HFFc6 (cell line): ENCODE measurements at regions not wholly inside any gene's neighbourhood (a gene's known extent, or its start where the extent isn't known, plus 50 kb on each side); places are given as distances from the start of the nearest gene placed in this dataset.

Experiments
- DNase-seq: peaks from one replicate; pipeline ENCODE4 v3.0.0-alpha.2; 2018
- H3K27ac Mint-ChIP-seq: 2 replicates; pipeline ENCODE4 v1.8.0; 2020; ENCODE audit warnings: mild to moderate bottlenecking, mixed read lengths
- H3K27me3 Mint-ChIP-seq: 2 replicates; pipeline ENCODE4 v1.8.0; 2021; ENCODE audit warnings: mild to moderate bottlenecking, moderate library complexity, mixed read lengths; ENCODE audit not compliant: insufficient read depth
- H3K36me3 Mint-ChIP-seq: 2 replicates; pipeline ENCODE4 v1.8.0; 2021; ENCODE audit warnings: low read depth, mixed read lengths
- H3K4me1 Mint-ChIP-seq: 2 replicates; pipeline ENCODE4 v1.8.0; 2020; ENCODE audit warnings: low read depth, mixed read lengths
- H3K4me3 Mint-ChIP-seq: 2 replicates; pipeline ENCODE4 v1.8.0; 2020; ENCODE audit warnings: mild to moderate bottlenecking, moderate library complexity, mixed read lengths
- H3K9me3 Mint-ChIP-seq: 2 replicates; pipeline ENCODE4 v1.8.0; 2020; ENCODE audit warnings: mild to moderate bottlenecking, mixed read lengths
- TF ChIP-seq, protein P1 (sequence below): fragments of 200-600 bp; sonication (generic); IDR thresholded peaks from 2 replicates; pipeline ENCODE4 v1.5.0; 2021; ENCODE audit warnings: antibody characterized with exemption, mild to moderate bottlenecking

DNA sequence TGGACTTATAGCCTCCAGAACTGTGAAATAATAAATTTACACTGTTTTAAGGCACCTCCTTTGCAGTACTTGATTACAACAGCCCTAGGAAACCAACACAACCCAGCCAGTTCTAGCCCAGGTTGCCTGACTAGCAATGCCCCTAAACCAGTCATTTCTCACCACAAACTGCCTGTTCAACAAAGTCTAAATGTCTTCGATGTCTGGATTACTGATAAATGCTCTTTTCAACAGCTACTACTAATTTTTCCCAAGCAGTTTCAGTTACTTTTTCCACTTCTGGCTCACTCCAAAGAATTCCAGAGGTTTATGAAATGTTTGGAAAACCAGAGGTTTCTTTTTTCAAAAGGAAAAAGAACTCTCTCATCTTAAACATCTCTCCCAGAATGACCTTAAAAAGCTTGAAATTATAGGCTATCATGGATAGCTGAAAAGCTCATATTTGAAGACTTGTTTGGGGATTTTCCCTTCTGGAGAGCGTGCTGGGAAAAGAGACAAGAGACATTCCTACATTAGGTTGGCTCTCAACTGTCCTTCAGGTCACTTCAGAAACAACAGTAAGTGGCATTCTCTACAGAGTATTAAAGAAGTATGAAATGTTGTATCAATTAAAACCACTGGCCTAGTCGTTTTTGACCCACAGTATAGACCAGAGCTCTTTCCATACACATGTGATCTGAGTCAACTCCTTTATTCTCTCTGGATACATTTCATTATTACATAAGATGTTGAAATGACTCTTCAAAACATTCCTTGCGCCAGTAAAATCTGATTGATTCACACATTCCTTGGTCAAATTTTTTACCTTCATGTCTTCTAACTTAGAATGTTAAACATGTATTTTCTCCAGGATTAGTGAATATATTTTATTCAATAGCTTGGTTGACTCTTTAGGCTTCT lies 265.9 kb downstream of the COL12A1 start:
- no peaks in the 10 kb centered on the region for H3K27me3 Mint-ChIP-seq
- no peak for DNase-seq

DNA sequence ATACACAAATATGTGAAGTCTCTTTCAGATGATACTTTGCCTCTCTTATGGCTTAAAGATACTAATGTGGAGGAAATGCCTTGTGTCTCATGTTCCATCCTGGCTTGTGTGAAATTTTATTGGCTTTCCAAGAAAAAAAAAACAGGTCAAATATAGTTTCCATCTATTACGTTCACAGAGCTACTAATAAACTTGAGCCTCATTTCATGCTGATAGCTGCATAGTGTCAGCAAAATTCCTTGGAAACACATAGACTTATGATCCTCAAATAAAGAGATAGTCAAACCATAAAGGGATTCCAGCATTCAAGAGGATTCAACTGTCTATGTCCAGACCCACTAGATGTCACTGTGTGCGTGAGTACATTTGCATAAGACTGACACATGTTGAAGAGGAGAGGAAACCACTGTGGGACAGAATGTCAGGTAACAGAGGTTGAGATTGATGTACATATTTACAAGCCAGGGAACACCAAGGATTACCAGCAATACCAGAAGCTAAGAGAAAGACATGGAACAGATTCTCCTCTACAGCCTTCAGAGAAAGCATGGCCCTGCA lies 266.6 kb downstream of the COL12A1 start:
- Mint-ChIP-seq H3K4me1 (peaks cover 40% of the 10 kb centered on the region), H3K4me3 (no peak overlapping the region), H3K36me3 (no peaks in the 10 kb centered on the region), H3K9me3 (no peaks in the 10 kb centered on the region), H3K27me3 (no peaks in the 10 kb centered on the region), H3K27ac (no peak overlapping the region)
- DNase-seq = no peak
- TF ChIP-seq, protein P1, sequence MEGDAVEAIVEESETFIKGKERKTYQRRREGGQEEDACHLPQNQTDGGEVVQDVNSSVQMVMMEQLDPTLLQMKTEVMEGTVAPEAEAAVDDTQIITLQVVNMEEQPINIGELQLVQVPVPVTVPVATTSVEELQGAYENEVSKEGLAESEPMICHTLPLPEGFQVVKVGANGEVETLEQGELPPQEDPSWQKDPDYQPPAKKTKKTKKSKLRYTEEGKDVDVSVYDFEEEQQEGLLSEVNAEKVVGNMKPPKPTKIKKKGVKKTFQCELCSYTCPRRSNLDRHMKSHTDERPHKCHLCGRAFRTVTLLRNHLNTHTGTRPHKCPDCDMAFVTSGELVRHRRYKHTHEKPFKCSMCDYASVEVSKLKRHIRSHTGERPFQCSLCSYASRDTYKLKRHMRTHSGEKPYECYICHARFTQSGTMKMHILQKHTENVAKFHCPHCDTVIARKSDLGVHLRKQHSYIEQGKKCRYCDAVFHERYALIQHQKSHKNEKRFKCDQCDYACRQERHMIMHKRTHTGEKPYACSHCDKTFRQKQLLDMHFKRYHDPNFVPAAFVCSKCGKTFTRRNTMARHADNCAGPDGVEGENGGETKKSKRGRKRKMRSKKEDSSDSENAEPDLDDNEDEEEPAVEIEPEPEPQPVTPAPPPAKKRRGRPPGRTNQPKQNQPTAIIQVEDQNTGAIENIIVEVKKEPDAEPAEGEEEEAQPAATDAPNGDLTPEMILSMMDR = no peak

More for the DNA sequence above, 265.9 kb downstream of the COL12A1 start:
- peaks cover 40% of the 10 kb centered on the region for H3K4me1 Mint-ChIP-seq
- no peak overlapping the region for H3K4me3 Mint-ChIP-seq
- no peaks in the 10 kb centered on the region for H3K9me3 Mint-ChIP-seq
- TF ChIP-seq, protein P1 = no peak
- no peaks in the 10 kb centered on the region for H3K36me3 Mint-ChIP-seq
- no peak overlapping the region for H3K27ac Mint-ChIP-seq

DNA sequence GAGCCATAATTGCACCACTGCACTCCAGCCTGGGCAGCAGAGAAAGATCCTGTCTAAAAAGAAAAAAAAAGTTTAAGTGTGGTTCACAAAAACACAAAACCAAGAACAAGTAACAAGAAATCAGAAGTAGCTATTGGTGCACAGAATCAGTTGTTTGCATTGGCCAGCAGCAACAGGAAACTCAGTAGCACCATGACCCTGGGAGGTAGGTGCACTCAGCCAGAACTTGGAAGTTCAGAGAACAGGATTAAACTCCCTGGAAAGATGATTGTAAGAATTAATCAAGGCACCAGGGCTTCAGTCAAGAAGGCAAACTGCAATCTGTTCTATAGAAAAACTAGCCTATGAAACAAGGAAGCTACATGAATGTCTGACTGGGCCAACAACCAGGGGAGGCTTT lies 267.9 kb downstream of the COL12A1 start:
- Mint-ChIP-seq H3K9me3 (no peaks in the 10 kb centered on the region), H3K4me3 (no peak overlapping the region), H3K36me3 (no peaks in the 10 kb centered on the region), H3K27me3 (no peaks in the 10 kb centered on the region), H3K27ac (no peak overlapping the region), H3K4me1 (peaks cover 40% of the 10 kb centered on the region)
- no peak for DNase-seq
- TF ChIP-seq, protein P1 = no peak

DNA sequence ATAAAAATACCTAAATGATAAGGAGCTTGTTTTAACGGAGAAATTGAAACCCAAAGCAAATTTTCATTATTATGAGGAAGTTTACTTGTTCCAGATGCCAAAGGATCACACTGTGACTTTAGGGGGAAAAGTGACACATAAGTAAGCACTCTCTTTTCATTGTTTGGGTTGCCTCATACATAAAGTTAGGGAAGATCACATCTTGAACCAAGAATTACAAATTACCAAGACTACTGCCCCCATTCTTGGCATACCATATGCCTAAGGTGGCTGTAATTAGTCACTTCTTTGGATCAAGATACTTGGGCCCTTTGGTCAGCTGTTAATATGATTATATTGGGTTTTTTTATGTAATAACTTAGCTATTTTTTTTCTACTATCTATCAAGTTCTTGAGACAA lies 269.0 kb downstream of the COL12A1 start:
- TF ChIP-seq, protein P1 = no peak
- Mint-ChIP-seq H3K27ac (peak overlapping the region; percentile 7; the same call in 1 of the 2 replicates), H3K36me3 (no peaks in the 10 kb centered on the region), H3K9me3 (no peaks in the 10 kb centered on the region), H3K4me3 (peak overlapping the region; percentile 47), H3K4me1 (peaks cover 40% of the 10 kb centered on the region), H3K27me3 (no peaks in the 10 kb centered on the region)
- peak; percentile 45 for DNase-seq

DNA sequence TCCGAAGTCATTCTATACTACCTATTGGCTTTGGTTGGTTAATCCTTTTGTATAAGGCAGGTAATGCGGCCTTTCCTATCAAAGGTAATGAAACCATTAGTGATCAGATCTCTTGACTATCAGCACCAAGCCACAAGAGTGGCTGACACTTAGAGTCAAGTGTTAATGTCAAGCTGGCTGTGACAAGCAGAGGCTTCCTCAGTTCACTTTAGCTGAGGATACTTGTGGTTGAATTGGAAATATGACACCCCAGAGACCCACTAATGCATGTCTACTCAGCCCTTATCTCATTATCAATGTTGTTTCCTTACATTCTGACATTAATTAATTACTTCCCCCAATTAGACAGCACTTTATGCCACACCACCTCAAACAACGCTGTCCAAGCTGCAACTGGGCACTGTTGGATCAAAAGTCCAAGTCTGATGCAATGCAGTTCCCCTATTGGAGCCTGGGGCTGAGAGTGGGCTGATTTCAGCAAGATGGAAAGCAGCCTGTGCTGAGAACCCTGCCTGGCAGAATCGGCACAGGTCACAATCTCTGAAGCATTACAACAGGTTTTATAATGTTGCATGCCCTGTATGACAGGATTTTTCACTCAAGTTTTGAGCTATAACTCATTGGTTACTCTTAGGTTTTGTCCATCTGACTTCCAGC lies 273.5 kb downstream of the COL12A1 start:
- no peak for DNase-seq
- no peaks in the 10 kb centered on the region for H3K27me3 Mint-ChIP-seq
- H3K36me3 Mint-ChIP-seq = no peaks in the 10 kb centered on the region
- TF ChIP-seq, protein P1 = no peak
- no peaks in the 10 kb centered on the region for H3K9me3 Mint-ChIP-seq
- peaks cover 50% of the 10 kb centered on the region for H3K4me1 Mint-ChIP-seq
- H3K27ac Mint-ChIP-seq = no peak overlapping the region
- H3K4me3 Mint-ChIP-seq = no peak overlapping the region; the same call in 1 of the 2 replicates
